C4-2B (cell line): ENCODE measurements at regions not wholly inside any gene's neighbourhood (a gene's known extent, or its start where the extent isn't known, plus 50 kb on each side); places are given as distances from the start of the nearest gene placed in this dataset.

Experiments
- CTCF ChIP-seq: fragments of 450-650 bp; conservative IDR thresholded peaks from 2 replicates; pipeline ENCODE4 v1.5.1; 2017; ENCODE audit warnings: mild to moderate bottlenecking
- ZFX ChIP-seq: fragments of 450-650 bp; IDR thresholded peaks from 2 replicates; pipeline ENCODE4 v1.6.1; 2017

DNA sequence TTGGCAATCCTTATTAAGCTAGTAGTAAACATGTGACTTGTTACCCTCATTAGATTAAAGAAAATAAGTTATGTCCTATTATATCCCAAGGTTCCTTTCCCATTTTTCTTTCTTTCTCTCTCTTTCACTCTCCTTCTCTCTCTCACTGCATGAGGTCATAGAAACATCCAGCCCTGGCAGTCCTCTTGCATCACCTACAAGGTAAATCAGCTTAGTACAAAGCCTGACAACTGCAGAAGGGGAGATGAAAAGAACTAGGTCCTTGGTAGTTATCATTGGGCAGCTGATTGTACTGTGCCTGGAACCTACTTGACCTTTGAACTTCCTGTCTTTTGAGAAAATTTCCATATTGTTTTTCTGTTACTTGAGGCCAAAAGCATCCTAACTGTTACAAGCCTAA is 307.9 kb upstream of the SP8 start:
- no peak for TF ChIP-seq CTCF
- no peak for TF ChIP-seq ZFX
